ENCODE measurements at regions not wholly inside any gene's neighbourhood (a gene's known extent, or its start where the extent isn't known, plus 50 kb on each side); places are given as distances from the start of the nearest gene placed in this dataset.
"Not testable (repeated sequence)": the region's sequence is repeated elsewhere in the genome, so short reads cannot be mapped to it uniquely, and the experiment has no call there.

GRCh38 chr5:93213111-93213794 lies 367.8 kb downstream of the NR2F1-AS1 start:
- DNase-seq, result not testable (repeated sequence)

GRCh38 chr5:93209476-93209875 lies 371.5 kb downstream of the NR2F1-AS1 start:
- no peak for DNase-seq

DNA sequence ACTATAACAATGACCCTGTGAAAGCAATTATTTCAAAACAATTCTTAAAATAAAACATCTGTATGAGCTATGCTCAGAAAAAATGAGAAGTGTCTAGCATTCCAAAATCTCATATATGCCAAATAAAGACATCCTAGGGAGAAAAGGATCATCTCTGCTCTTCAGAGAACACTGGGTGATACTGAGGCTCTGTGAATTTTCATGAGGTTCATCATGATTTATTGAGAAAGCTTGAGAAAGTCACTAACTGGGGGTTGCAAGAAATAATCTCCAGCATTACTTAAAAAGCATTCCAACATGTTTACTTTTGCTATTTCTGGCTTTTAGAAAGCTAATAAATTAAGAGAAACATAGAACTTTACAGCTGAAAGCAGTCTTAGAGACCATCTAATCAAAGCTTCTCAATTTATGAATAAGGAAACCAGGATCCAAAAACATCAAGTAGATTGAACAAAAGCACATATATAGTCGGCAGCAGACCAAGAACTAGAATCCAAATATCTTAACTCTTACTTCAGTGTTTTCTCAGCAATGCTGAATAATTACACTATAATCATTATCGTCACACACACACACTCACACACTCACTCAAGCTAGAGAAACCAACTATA lies 372.8 kb downstream of the NR2F1-AS1 start:
- no peak for DNase-seq

- DNase-seq, result no peak
Measured at GRCh38 chr5:93206203-93206602, 374.8 kb downstream of the NR2F1-AS1 start.

- no peak for DNase-seq
Measured at GRCh38 chr5:93201061-93201460, 380.0 kb downstream of the NR2F1-AS1 start.

DNA sequence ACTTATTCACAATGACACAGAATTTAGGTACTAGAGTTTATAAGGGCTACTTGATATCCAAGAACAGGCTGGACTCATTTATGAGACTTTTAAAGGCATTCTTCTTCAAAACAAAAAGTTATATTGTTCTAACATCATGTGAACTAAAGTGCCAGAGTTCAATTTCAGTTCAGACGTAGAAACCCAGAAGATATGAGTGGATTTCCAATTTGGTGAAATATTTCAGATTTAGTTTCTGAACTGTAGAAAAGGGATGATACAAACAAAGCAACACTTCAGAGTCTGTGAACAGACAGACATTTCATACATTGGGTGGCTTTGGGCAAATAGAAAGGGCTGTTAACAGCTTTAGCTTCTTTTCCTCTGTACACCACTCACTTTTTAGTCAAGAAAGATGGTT lies 384.0 kb downstream of the NR2F1-AS1 start:
- DNase-seq, result no peak

- no peak for DNase-seq
Measured at GRCh38 chr5:93193431-93194347, 387.3 kb downstream of the NR2F1-AS1 start.

DNA sequence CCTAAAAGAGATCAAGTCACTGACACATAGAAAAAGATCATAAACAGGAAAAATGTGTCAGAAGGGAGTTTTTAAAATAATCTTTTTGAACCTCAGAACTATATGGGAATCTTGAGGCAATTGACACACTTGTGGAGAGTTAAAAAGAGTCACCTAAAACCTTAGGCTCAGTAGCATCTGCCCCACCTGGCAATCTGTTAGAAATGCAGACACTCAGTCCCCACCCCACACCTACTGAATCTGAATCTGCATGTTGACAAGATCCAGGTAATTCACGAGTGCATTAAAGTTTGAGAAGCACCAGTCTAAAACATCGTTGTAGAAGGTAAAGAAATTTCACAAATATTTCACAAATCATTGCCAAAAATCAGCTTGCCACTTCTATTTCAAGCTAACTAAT lies 388.3 kb downstream of the NR2F1-AS1 start:
- DNase-seq, result no peak

DNA sequence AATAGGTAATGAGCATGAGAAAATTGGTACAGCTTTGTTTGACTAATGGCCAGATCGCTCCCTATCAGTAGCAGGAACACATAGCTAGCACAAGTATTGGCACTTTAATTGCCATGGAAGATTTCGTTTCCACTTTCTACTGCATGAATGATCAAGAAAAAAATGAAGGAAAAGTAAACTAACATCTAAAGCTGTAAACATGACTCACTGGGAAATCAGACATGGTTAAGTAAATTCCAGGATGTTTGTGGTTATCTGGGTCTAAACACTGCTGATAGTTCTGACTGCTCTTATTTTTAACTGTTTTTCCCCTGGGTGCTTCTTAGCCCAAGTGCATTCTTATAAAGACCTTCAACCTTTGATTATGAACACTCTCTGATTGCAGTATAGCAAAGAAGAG lies 388.9 kb downstream of the NR2F1-AS1 start:
- DNase-seq, result no peak

- no peak for DNase-seq
Measured at GRCh38 chr5:93191035-93191817, 389.8 kb downstream of the NR2F1-AS1 start.

GRCh38 chr5:93189707-93190120 lies 391.3 kb downstream of the NR2F1-AS1 start:
- DNase-seq, result no peak

- no peak for DNase-seq
Measured at GRCh38 chr5:93188876-93189485, 392.0 kb downstream of the NR2F1-AS1 start.

GRCh38 chr5:93186076-93186682 lies 394.8 kb downstream of the NR2F1-AS1 start:
- no peak for DNase-seq

GRCh38 chr5:93184041-93184440 lies 397.0 kb downstream of the NR2F1-AS1 start:
- DNase-seq, result no peak

DNA sequence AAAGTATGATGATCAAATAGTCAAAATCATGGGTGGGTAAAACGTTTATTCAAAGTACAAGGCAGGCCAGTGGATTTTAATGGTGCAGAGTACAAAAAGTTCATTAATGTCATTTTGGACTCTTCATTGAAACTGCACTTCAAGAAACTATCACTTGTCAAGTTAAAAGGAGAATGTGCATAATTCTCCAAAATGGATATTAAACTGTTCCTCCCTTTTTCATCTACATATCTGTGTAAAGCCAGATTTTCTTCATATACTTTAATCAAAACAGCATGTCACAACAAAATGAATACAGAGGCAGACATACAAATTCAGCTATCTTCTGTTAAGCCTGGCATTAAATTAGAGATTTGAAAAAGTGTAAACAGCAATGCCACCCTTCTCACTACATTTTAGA lies 401.6 kb downstream of the NR2F1-AS1 start:
- no peak for DNase-seq

GRCh38 chr5:93174930-93175329 lies 406.1 kb downstream of the NR2F1-AS1 start:
- no peak for DNase-seq

- no peak for DNase-seq
Measured at GRCh38 chr5:93165559-93165958, 415.5 kb downstream of the NR2F1-AS1 start.

- DNase-seq, result no peak
Measured at GRCh38 chr5:93164690-93165089, 416.3 kb downstream of the NR2F1-AS1 start.

DNA sequence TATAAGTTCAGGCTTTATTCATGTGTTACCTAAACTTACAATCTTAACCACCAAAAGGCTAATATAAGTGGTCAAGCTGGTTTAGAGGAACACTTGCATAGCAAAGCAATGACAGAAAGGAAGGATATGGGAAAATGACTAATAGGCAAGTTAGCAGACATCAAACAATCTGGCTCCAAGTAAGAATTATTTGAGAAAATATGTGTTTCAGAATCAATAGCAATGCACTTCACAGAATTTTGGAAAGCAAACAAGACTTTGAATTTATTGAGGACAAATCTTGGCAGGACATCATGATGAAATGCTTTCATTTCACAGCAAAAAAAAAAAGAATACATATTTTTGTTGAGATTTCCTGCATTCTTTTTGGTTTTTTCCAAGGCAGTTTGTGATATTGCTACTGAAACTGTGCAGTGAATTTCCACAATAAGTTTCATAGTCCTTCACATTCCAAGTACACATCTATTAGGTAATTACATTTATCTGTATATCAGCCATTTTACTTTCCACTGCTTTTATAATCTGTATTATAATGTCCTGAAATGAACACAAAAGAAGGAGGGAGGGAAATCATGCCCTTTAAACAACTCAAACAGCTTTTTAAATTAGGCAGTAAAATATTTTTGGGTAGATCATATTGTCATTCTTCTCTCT lies 417.9 kb downstream of the NR2F1-AS1 start:
- DNase-seq, result no peak

- DNase-seq, result no peak
Measured at GRCh38 chr5:93161661-93162654, 419.1 kb downstream of the NR2F1-AS1 start.
